Cardiac muscle cell (in vitro differentiated cells and primary cell): ENCODE measurements at regions not wholly inside any gene's neighbourhood (a gene's known extent, or its start where the extent isn't known, plus 50 kb on each side); places are given as distances from the start of the nearest gene placed in this dataset.

Experiments
- DNase-seq, 2 donors: peaks; one replicate each; pipeline versions ENCODE4 v3.0.0 to v3.0.0-alpha.2; 2010 to 2017; ENCODE audit warnings: low read depth in 1 of 2, low spot score in 1 of 2
- H3K27ac ChIP-seq: fragments of 200-600 bp; sonication (generic); 2 replicates; pipeline ENCODE4 v1.5.1; 2016
- H3K27me3 ChIP-seq: fragments of 200-600 bp; sonication (generic); 2 replicates; pipeline ENCODE4 v1.6.0; 2016; ENCODE audit warnings: control low read depth
- H3K36me3 ChIP-seq: fragments of 200-600 bp; sonication (generic); 2 replicates; pipeline ENCODE4 v1.5.1; 2016; ENCODE audit warnings: control low read depth
- H3K4me1 ChIP-seq: fragments of 200-600 bp; sonication (generic); 2 replicates; pipeline ENCODE4 v1.8.1; 2017; ENCODE audit warnings: low read depth, mild to moderate bottlenecking, mixed run types
- H3K4me3 ChIP-seq: fragments of 200-600 bp; sonication (generic); 2 replicates; pipeline ENCODE4 v1.5.1; 2016; ENCODE audit warnings: mild to moderate bottlenecking
- H3K9me3 ChIP-seq: fragments of 200-600 bp; sonication (generic); 2 replicates; pipeline ENCODE4 v1.5.1; 2017; ENCODE audit warnings: low read depth, mild to moderate bottlenecking, control low read depth
- CTCF ChIP-seq: IDR thresholded peaks from 2 replicates; pipeline ENCODE4 v1.5.1; 2012; ENCODE audit warnings: low read depth, mild to moderate bottlenecking, low read length

- no peak overlapping the region for H3K4me3 ChIP-seq
- TF ChIP-seq CTCF, result no peak
- H3K27me3 ChIP-seq, result no peaks in the 10 kb centered on the region
- no peaks in the 10 kb centered on the region for H3K4me1 ChIP-seq
- no peaks in the 10 kb centered on the region for H3K36me3 ChIP-seq
- no peaks in the 10 kb centered on the region for H3K9me3 ChIP-seq
- peak in 1 of 2 donors; percentile 85 for DNase-seq
- no peak overlapping the region for H3K27ac ChIP-seq
These were observed 283.3 kb downstream of the DUSP10 start for GRCh38 chr1:221458447-221459156.

- H3K27ac ChIP-seq, result no peak overlapping the region
- no peak for TF ChIP-seq CTCF
These were observed 282.3 kb downstream of the DUSP10 start for GRCh38 chr1:221459558-221459957.

GRCh38 chr1:221462345-221462744 lies 279.5 kb downstream of the DUSP10 start:
- TF ChIP-seq CTCF, result no peak
- Histone ChIP-seq H3K27ac (no peak overlapping the region), H3K36me3 (no peaks in the 10 kb centered on the region), H3K4me3 (no peak overlapping the region), H3K9me3 (no peaks in the 10 kb centered on the region), H3K4me1 (no peaks in the 10 kb centered on the region), H3K27me3 (no peaks in the 10 kb centered on the region)
- peak in 1 of 2 donors; percentile 14 for DNase-seq

More at GRCh38 chr1:221459558-221459957, 282.3 kb downstream of the DUSP10 start:
- Histone ChIP-seq H3K4me3 (no peak overlapping the region), H3K4me1 (no peaks in the 10 kb centered on the region), H3K36me3 (no peaks in the 10 kb centered on the region), H3K27me3 (no peaks in the 10 kb centered on the region), H3K9me3 (no peaks in the 10 kb centered on the region)
- DNase-seq, result no peak

GRCh38 chr1:221468546-221468945 lies 273.3 kb downstream of the DUSP10 start:
- H3K27ac ChIP-seq, result no peak overlapping the region
- no peaks in the 10 kb centered on the region for H3K36me3 ChIP-seq
- H3K4me1 ChIP-seq, result no peaks in the 10 kb centered on the region
- H3K27me3 ChIP-seq, result no peaks in the 10 kb centered on the region
- no peak overlapping the region for H3K4me3 ChIP-seq
- no peaks in the 10 kb centered on the region for H3K9me3 ChIP-seq
- TF ChIP-seq CTCF, result no peak
- no peak for DNase-seq

GRCh38 chr1:221469476-221469875 lies 272.4 kb downstream of the DUSP10 start:
- no peaks in the 10 kb centered on the region for H3K27me3 ChIP-seq
- no peaks in the 10 kb centered on the region for H3K9me3 ChIP-seq
- H3K27ac ChIP-seq, result no peak overlapping the region
- no peaks in the 10 kb centered on the region for H3K4me1 ChIP-seq
- no peak for DNase-seq
- H3K36me3 ChIP-seq, result no peaks in the 10 kb centered on the region
- H3K4me3 ChIP-seq, result no peak overlapping the region
- no peak for TF ChIP-seq CTCF
